Transverse colon (tissue), 4 donors: ENCODE measurements at regions not wholly inside any gene's neighbourhood (a gene's known extent, or its start where the extent isn't known, plus 50 kb on each side); places are given as distances from the start of the nearest gene placed in this dataset.

ENCODE experiments used
- POLR2A ChIP-seq: fragments of 450-650 bp; IDR thresholded peaks from one replicate; pipeline ENCODE4 v1.6.1; 2016; ENCODE audit warnings: antibody characterized with exemption, mild to moderate bottlenecking, moderate library complexity
- POLR2AphosphoS5 ChIP-seq, 3 donors: sonication (generic); formaldehyde crosslinking; IDR thresholded peaks; one replicate each; pipeline ENCODE4 v1.6.1; 2016; ENCODE audit warnings: antibody characterized with exemption in 3 of 3
- TF ChIP-seq, protein P1 (sequence below), 5 experiments: fragments of 200-600 bp in 3 of 5; fragments of 450-650 bp in 2 of 5; sonication (generic) in 3 of 5; IDR thresholded peaks; 1 replicate in 2 of 5; 2 replicates in 3 of 5; pipeline ENCODE4 v1.5.1; 2016 to 2017; ENCODE audit warnings: antibody characterized with exemption in 5 of 5, inconsistent platforms in 3 of 5, mild to moderate bottlenecking in 2 of 5, moderate library complexity in 1 of 5

- TF ChIP-seq, protein P1, sequence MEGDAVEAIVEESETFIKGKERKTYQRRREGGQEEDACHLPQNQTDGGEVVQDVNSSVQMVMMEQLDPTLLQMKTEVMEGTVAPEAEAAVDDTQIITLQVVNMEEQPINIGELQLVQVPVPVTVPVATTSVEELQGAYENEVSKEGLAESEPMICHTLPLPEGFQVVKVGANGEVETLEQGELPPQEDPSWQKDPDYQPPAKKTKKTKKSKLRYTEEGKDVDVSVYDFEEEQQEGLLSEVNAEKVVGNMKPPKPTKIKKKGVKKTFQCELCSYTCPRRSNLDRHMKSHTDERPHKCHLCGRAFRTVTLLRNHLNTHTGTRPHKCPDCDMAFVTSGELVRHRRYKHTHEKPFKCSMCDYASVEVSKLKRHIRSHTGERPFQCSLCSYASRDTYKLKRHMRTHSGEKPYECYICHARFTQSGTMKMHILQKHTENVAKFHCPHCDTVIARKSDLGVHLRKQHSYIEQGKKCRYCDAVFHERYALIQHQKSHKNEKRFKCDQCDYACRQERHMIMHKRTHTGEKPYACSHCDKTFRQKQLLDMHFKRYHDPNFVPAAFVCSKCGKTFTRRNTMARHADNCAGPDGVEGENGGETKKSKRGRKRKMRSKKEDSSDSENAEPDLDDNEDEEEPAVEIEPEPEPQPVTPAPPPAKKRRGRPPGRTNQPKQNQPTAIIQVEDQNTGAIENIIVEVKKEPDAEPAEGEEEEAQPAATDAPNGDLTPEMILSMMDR (IDR thresholded peaks at IDR 0.05): no peak
- TF ChIP-seq POLR2A (no peak), POLR2AphosphoS5 (IDR thresholded peaks at IDR 0.05) (no peak)
These were observed 115.7 kb upstream of the CACNA2D1 start for GRCh38 chr7:82559193-82559805.
